ENCODE measurements at regions not wholly inside any gene's neighbourhood (a gene's known extent, or its start where the extent isn't known, plus 50 kb on each side); places are given as distances from the start of the nearest gene placed in this dataset.

GRCh38 chr13:111548301-111548700, 227.9 kb downstream of the TEX29 start:
- dilution Hi-C loops (cut with MboI; ENCODE audit: extremely low pct_ligation_motif_present, low sequenced_read_pairs): no loop called here
- Histone ChIP-seq H3K9me1 (ENCODE audit: control insufficient read depth, extremely low read depth, insufficient read depth, low read length) (no peaks in the 10 kb centered on the region), H3K9me3 (ENCODE audit: control insufficient read depth, low read depth, low read length) (peaks cover 7% of the 10 kb centered on the region), H3K9ac (ENCODE audit: control insufficient read depth, extremely low read depth, insufficient read depth, low read length) (no peak overlapping the region), H2AFZ (ENCODE audit: control insufficient read depth, low read length) (no peak overlapping the region), H3K4me2 (ENCODE audit: control insufficient read depth, extremely low read depth, insufficient read depth, low read depth, low read length) (no peak overlapping the region), H3K4me1 (ENCODE audit: control insufficient read depth, extremely low read depth, insufficient read depth, low read length) (no peaks in the 10 kb centered on the region), H3K4me3 (ENCODE audit: control insufficient read depth in 2 of 3, extremely low read depth in 1 of 3, insufficient read depth in 2 of 3, low read depth in 1 of 3, low read length in 3 of 3) (no peak overlapping the region), H4K20me1 (ENCODE audit: control insufficient read depth, extremely low read depth, insufficient read depth, low read length) (no peaks in the 10 kb centered on the region), H3K79me2 (ENCODE audit: control insufficient read depth, insufficient read depth, low read length) (no peaks in the 10 kb centered on the region), H3K36me3 (ENCODE audit: control insufficient read depth in 2 of 2, extremely low read depth in 1 of 2, insufficient read depth in 2 of 2, low read length in 2 of 2) (no peaks in the 10 kb centered on the region), H3K27me3 (ENCODE audit: control insufficient read depth, extremely low read depth, insufficient read depth, low read length) (no peaks in the 10 kb centered on the region), H3K27ac (ENCODE audit: control insufficient read depth, insufficient read depth, low read length) (no peak overlapping the region)
- DNase-seq (ENCODE audit: low read depth, low spot score) (no peak), FAIRE-seq (no peak)
- TF ChIP-seq CTCF (optimal IDR thresholded peaks at IDR 0.05 in 1 of 3, IDR thresholded peaks at IDR 0.05 in 1 of 3, conservative IDR thresholded peaks at IDR 0.05 in 1 of 3; ENCODE audit: extremely low read depth in 1 of 3, insufficient read depth in 2 of 3, low read length in 3 of 3) (no peak), EZH2 (IDR thresholded peaks at IDR 0.05; ENCODE audit: low read length) (no peak)

DNA sequence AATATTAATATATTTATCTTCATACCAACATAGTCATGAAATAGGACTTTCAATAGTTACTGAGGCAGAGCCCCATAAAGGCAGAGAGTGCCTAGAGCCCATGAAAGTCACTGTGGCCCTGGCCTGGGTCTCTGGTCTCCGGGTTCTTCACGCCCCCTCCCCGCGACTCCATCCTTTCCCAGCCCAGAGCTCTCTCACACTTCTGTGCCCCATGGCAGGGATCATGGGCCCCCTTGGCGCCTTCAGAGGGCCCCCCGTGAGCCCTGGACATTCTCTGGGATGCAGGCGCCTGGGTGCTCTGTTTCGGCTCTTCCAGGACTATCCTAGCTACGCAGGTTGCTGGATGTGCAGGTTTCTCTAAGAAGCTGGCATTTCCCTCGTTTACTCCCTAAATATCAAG, 228.4 kb downstream of the TEX29 start:
- H3K4me2 ChIP-seq (ENCODE audit: control insufficient read depth, extremely low read depth, insufficient read depth, low read depth, low read length): no peak overlapping the region
- H3K9me3 ChIP-seq (ENCODE audit: control insufficient read depth, low read depth, low read length): peaks cover 7% of the 10 kb centered on the region
- no peaks in the 10 kb centered on the region for H4K20me1 ChIP-seq (ENCODE audit: control insufficient read depth, extremely low read depth, insufficient read depth, low read length)
- H3K79me2 ChIP-seq (ENCODE audit: control insufficient read depth, insufficient read depth, low read length): no peaks in the 10 kb centered on the region
- no peaks in the 10 kb centered on the region for H3K9me1 ChIP-seq (ENCODE audit: control insufficient read depth, extremely low read depth, insufficient read depth, low read length)
- DNase-seq (ENCODE audit: low read depth, low spot score) (no peak), FAIRE-seq (no peak)
- no peaks in the 10 kb centered on the region for H3K27me3 ChIP-seq (ENCODE audit: control insufficient read depth, extremely low read depth, insufficient read depth, low read length)
- no peak for TF ChIP-seq EZH2 (IDR thresholded peaks at IDR 0.05; ENCODE audit: low read length)
- no peak overlapping the region for H2AFZ ChIP-seq (ENCODE audit: control insufficient read depth, low read length)
- no peaks in the 10 kb centered on the region for H3K36me3 ChIP-seq (ENCODE audit: control insufficient read depth in 2 of 2, extremely low read depth in 1 of 2, insufficient read depth in 2 of 2, low read length in 2 of 2)
- no peak overlapping the region for H3K27ac ChIP-seq (ENCODE audit: control insufficient read depth, insufficient read depth, low read length)
- dilution Hi-C loops (cut with MboI; ENCODE audit: extremely low pct_ligation_motif_present, low sequenced_read_pairs): no loop called here
- H3K4me1 ChIP-seq (ENCODE audit: control insufficient read depth, extremely low read depth, insufficient read depth, low read length): no peaks in the 10 kb centered on the region
- no peak overlapping the region for H3K4me3 ChIP-seq (ENCODE audit: control insufficient read depth in 2 of 3, extremely low read depth in 1 of 3, insufficient read depth in 2 of 3, low read depth in 1 of 3, low read length in 3 of 3)
- no peak overlapping the region for H3K9ac ChIP-seq (ENCODE audit: control insufficient read depth, extremely low read depth, insufficient read depth, low read length)

DNA sequence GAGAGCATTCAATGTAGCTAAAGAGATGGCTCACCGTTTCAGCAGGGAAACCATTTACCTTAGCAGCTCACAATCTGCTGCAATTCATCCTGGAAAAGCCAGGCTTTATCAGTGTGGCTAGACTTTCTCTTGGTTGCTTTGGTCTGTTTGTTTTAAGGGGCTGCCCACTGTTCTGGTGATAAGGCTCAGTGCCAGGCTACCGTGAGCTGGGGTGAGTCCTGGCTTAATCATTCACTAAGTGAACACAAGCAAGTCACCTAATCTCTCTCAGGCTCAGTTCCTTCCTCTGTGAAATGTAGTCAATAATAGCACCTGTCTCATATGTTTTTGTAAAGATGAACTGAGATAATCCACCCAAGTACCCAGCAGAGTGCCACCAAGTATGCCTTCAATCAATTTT, 229.0 kb downstream of the TEX29 start:
- DNase-seq (ENCODE audit: low read depth, low spot score): no peak
- Histone ChIP-seq H3K4me3 (ENCODE audit: control insufficient read depth in 2 of 3, extremely low read depth in 1 of 3, insufficient read depth in 2 of 3, low read depth in 1 of 3, low read length in 3 of 3) (no peak overlapping the region), H3K4me1 (ENCODE audit: control insufficient read depth, extremely low read depth, insufficient read depth, low read length) (no peaks in the 10 kb centered on the region), H3K9me3 (ENCODE audit: control insufficient read depth, low read depth, low read length) (peaks cover 2% of the 10 kb centered on the region), H4K20me1 (ENCODE audit: control insufficient read depth, extremely low read depth, insufficient read depth, low read length) (no peaks in the 10 kb centered on the region), H3K27ac (ENCODE audit: control insufficient read depth, insufficient read depth, low read length) (no peak overlapping the region), H3K9ac (ENCODE audit: control insufficient read depth, extremely low read depth, insufficient read depth, low read length) (no peak overlapping the region), H3K9me1 (ENCODE audit: control insufficient read depth, extremely low read depth, insufficient read depth, low read length) (no peaks in the 10 kb centered on the region), H3K4me2 (ENCODE audit: control insufficient read depth, extremely low read depth, insufficient read depth, low read depth, low read length) (no peak overlapping the region), H2AFZ (ENCODE audit: control insufficient read depth, low read length) (no peak overlapping the region), H3K79me2 (ENCODE audit: control insufficient read depth, insufficient read depth, low read length) (no peaks in the 10 kb centered on the region), H3K36me3 (ENCODE audit: control insufficient read depth in 2 of 2, extremely low read depth in 1 of 2, insufficient read depth in 2 of 2, low read length in 2 of 2) (no peaks in the 10 kb centered on the region), H3K27me3 (ENCODE audit: control insufficient read depth, extremely low read depth, insufficient read depth, low read length) (no peaks in the 10 kb centered on the region)
- FAIRE-seq: no peak
- TF ChIP-seq EZH2 (IDR thresholded peaks at IDR 0.05; ENCODE audit: low read length) (no peak), CTCF (optimal IDR thresholded peaks at IDR 0.05 in 1 of 3, IDR thresholded peaks at IDR 0.05 in 1 of 3, conservative IDR thresholded peaks at IDR 0.05 in 1 of 3; ENCODE audit: extremely low read depth in 1 of 3, insufficient read depth in 2 of 3, low read length in 3 of 3) (no peak)
- dilution Hi-C loops (cut with MboI; ENCODE audit: extremely low pct_ligation_motif_present, low sequenced_read_pairs): no loop called here

Measured in keratinocyte (primary cell).